Heart left ventricle (tissue), 16 donors: ENCODE measurements at regions not wholly inside any gene's neighbourhood (a gene's known extent, or its start where the extent isn't known, plus 50 kb on each side); places are given as distances from the start of the nearest gene placed in this dataset.

Source experiments
- ATAC-seq, 4 donors: fragments of 200-7000 bp; cut with Tn5 transposase; one replicate each; pipeline ENCODE4 v1.9.1; 2020 to 2022; ENCODE audit warnings: moderate library complexity in 4 of 4, mild to moderate bottlenecking in 3 of 4, moderate number of reproducible peaks in 1 of 4
- DNase-seq, 5 donors: peaks; one replicate each; pipeline ENCODE4 v3.0.0-alpha.2; 2020
- H3K27ac ChIP-seq, 12 donors: fragments of 200-600 bp; sonication (generic) in 4 of 12; one replicate each; pipeline versions ENCODE4 v1.5.0 to v1.8.0; 2016 to 2022; ENCODE audit warnings: mild to moderate bottlenecking in 2 of 12
- H3K27me3 ChIP-seq, 9 donors: fragments of 200-600 bp; sonication (generic) in 2 of 9; one replicate each; pipeline versions ENCODE4 v1.5.1 to v1.8.0; 2016 to 2022; ENCODE audit warnings: mild to moderate bottlenecking in 3 of 9
- H3K36me3 ChIP-seq, 9 donors: fragments of 200-600 bp; sonication (generic) in 2 of 9; one replicate each; pipeline versions ENCODE4 v1.5.0 to v1.8.0; 2018 to 2022; ENCODE audit warnings: mild to moderate bottlenecking in 2 of 9
- H3K4me1 ChIP-seq, 12 donors: fragments of 200-600 bp; sonication (generic) in 4 of 12; one replicate each; pipeline versions ENCODE4 v1.5.0 to v1.8.0; 2016 to 2022; ENCODE audit warnings: mild to moderate bottlenecking in 3 of 12
- H3K4me3 ChIP-seq, 12 donors: fragments of 200-600 bp; sonication (generic) in 4 of 12; one replicate each; pipeline versions ENCODE4 v1.5.0 to v1.8.0; 2017 to 2022; ENCODE audit warnings: mild to moderate bottlenecking in 9 of 12, moderate library complexity in 4 of 12
- H3K9me3 ChIP-seq, 12 donors: fragments of 200-600 bp; sonication (generic) in 4 of 12; one replicate each; pipeline versions ENCODE4 v1.5.0 to v1.8.0; 2016 to 2022; ENCODE audit warnings: mild to moderate bottlenecking in 1 of 12
- CTCF ChIP-seq, 12 donors: fragments of 200-600 bp; sonication (generic) in 4 of 12; IDR thresholded peaks; one replicate each; pipeline versions ENCODE4 v1.5.0 to v1.8.0; 2018 to 2022; ENCODE audit warnings: antibody characterized with exemption in 12 of 12, mild to moderate bottlenecking in 5 of 12
- POLR2A ChIP-seq, 2 donors: fragments of 450-650 bp; IDR thresholded peaks; one replicate each; pipeline ENCODE4 v1.6.1; 2017; ENCODE audit warnings: antibody characterized with exemption in 2 of 2, mild to moderate bottlenecking in 2 of 2, moderate library complexity in 2 of 2
- WGBS, 4 donors: extraction: QIAGEN DNeasy Blood & Tissue Kit in 2 of 4; methylation state at CpG; one replicate each; pipeline versions ENCODE4 v1.1.5 to v1.1.7; 2013 to 2018; 5-methylcytosine and 5-hydroxymethylcytosine counted together
- intact Hi-C, 10 donors: fragments of 100-400 bp; cut with DNase I; formaldehyde crosslinking; loops; one replicate each; pipeline versions ENCODE4 v1.11.1 to v1.14.2; 2022
- donor health status: ischemic (EF 13 %, LVEDD 7.1; RV severe dilation, severe dysfunction).
- donor health status: healthy with polysubstance abuse.
- donor health status: DM: no; HTN: yes; CAD: no.
- donor health status: DM: no; HTN: no; CAD: no.
- donor health status: ischemic (EF 25% LVEDD 6.9; RV normal size, moderate dysfunction).
- donor health status: ischemic (EF 25% LVEDD 5.7; RV mildly dilated, moderate dysfunction).
- donor health status: healthy.
- donor health status: DM: yes; HTN: yes; CAD: no.
- donor health status: ischemic (EF 35%, LVEDD 5.7; RV mildly dilated, moderate dysfunction).
- donor health status: nonischemic (EF 11% LVEDD 7.7; RV severe dilation, severe dysfunction).
- donor health status: DM: yes; HTN: yes; CAD: no.
- donor health status: PGD.
- donor health status: ischemic (EF 29% LVEDD 5.4; RV normal size, mild dysfunction).
- donor health status: nonischemic (EF 23%, LVEDD 6.1; RV moderate dilation, normal function).

- Histone ChIP-seq H3K4me3 (no peak overlapping the region), H3K4me1 (peaks cover 0 to 11% (median 2%) of the 10 kb centered on the region in 12 donors), H3K27ac (no peak overlapping the region), H3K9me3 (peaks cover 0 to 14% (median 0%) of the 10 kb centered on the region in 12 donors), H3K27me3 (no peaks in the 10 kb centered on the region), H3K36me3 (no peaks in the 10 kb centered on the region)
- no peak for DNase-seq
- no peak for ATAC-seq
- TF ChIP-seq POLR2A (IDR thresholded peaks at IDR 0.05) (no peak), CTCF (IDR thresholded peaks at IDR 0.05) (no peak)
- 92 to 96% (median 93%) methylated on average over 8 of the region's 8 CpGs for WGBS, 4 donors
- intact Hi-C loops = loop anchor here in 2 of 10 donors (5.0 to 10.0 kb wide), 2 partner anchors 89 to 102 kb away; no protein-coding TSS in a partner anchor
These were observed 308.7 kb downstream of the AGTPBP1 start for GRCh38 chr9:85433046-85433445.

- intact Hi-C loops = loop anchor here in 2 of 10 donors (5.0 to 10.0 kb wide), 2 partner anchors 90 to 102 kb away; no protein-coding TSS in a partner anchor
- 83 to 95% (median 85%) methylated on average over 3 of the region's 3 CpGs for WGBS, 4 donors
These were observed 309.2 kb downstream of the AGTPBP1 start for GRCh38 chr9:85432599-85432998.

GRCh38 chr9:85431339-85432102 is 310.2 kb downstream of the AGTPBP1 start:
- 52 to 61% (median 55%) methylated on average over 3 of the region's 3 CpGs for WGBS, 4 donors
- Histone ChIP-seq H3K4me1 (peaks cover 0 to 11% (median 2%) of the 10 kb centered on the region in 12 donors), H3K36me3 (no peaks in the 10 kb centered on the region), H3K4me3 (no peak overlapping the region), H3K9me3 (peaks cover 0 to 8% (median 0%) of the 10 kb centered on the region in 12 donors), H3K27ac (peak overlapping the region in 8 of 12 donors; percentile 30 to 68 (median 56)), H3K27me3 (peaks cover 0 to 6% (median 0%) of the 10 kb centered on the region in 9 donors)
- TF ChIP-seq CTCF (IDR thresholded peaks at IDR 0.05) = no peak
- no peak for TF ChIP-seq POLR2A (IDR thresholded peaks at IDR 0.05)
- intact Hi-C loops = loop anchor here in 2 of 10 donors (5.0 to 10.0 kb wide), 2 partner anchors 91 to 103 kb away; no protein-coding TSS in a partner anchor
- ATAC-seq = no peak
- no peak for DNase-seq

More at GRCh38 chr9:85432599-85432998, 309.2 kb downstream of the AGTPBP1 start:
- H3K36me3 ChIP-seq = no peaks in the 10 kb centered on the region
- H3K4me3 ChIP-seq = no peak overlapping the region
- H3K9me3 ChIP-seq = peaks cover 0 to 10% (median 0%) of the 10 kb centered on the region in 12 donors
- H3K4me1 ChIP-seq = peaks cover 0 to 11% (median 2%) of the 10 kb centered on the region in 12 donors
- DNase-seq (no peak), ATAC-seq (no peak)
- H3K27ac ChIP-seq = peak overlapping the region in 2 of 12 donors; percentile 24 to 59
- TF ChIP-seq POLR2A (IDR thresholded peaks at IDR 0.05) (no peak), CTCF (IDR thresholded peaks at IDR 0.05) (no peak)
- H3K27me3 ChIP-seq = peaks cover 0 to under 1% (median 0%) of the 10 kb centered on the region in 9 donors
